Iris pigment epithelial cell (primary cell): ENCODE measurements at regions not wholly inside any gene's neighbourhood (a gene's known extent, or its start where the extent isn't known, plus 50 kb on each side); places are given as distances from the start of the nearest gene placed in this dataset.
A peak's percentile ranks its signal among the peaks of the same experiment; 100 is the strongest.
"Not testable (repeated sequence)": the region's sequence is repeated elsewhere in the genome, so short reads cannot be mapped to it uniquely, and the experiment has no call there.

ENCODE experiments used
- DNase-seq: peaks from one replicate; pipeline ENCODE4 v3.0.0-alpha.2; 2011; ENCODE audit warnings: low read depth

GRCh38 chr16:80008857-80009256, 408.3 kb upstream of the MAF start:
- no peak for DNase-seq

GRCh38 chr16:80007231-80007630, 406.7 kb upstream of the MAF start:
- DNase-seq, result peak; percentile 65

GRCh38 chr16:80006241-80007215, 406.0 kb upstream of the MAF start:
- DNase-seq, result peak; percentile 93

- DNase-seq, result no peak
These were observed 403.6 kb upstream of the MAF start for GRCh38 chr16:80004113-80004512.

GRCh38 chr16:80002261-80002660, 401.7 kb upstream of the MAF start:
- no peak for DNase-seq

- no peak for DNase-seq
These were observed 397.6 kb upstream of the MAF start for GRCh38 chr16:79998143-79998542.

GRCh38 chr16:79997257-79997656, 396.7 kb upstream of the MAF start:
- peak; percentile 32 for DNase-seq

GRCh38 chr16:79996321-79996720, 395.8 kb upstream of the MAF start:
- DNase-seq, result no peak

- no peak for DNase-seq
These were observed 394.8 kb upstream of the MAF start for GRCh38 chr16:79995315-79995714.

GRCh38 chr16:79994418-79994817, 393.9 kb upstream of the MAF start:
- no peak for DNase-seq

GRCh38 chr16:79993629-79994209, 393.2 kb upstream of the MAF start:
- no peak for DNase-seq

- DNase-seq, result no peak
These were observed 391.4 kb upstream of the MAF start for GRCh38 chr16:79991969-79992368.

GRCh38 chr16:79988721-79989220, 388.2 kb upstream of the MAF start:
- DNase-seq, result peak; percentile 43

GRCh38 chr16:79988089-79988488, 387.6 kb upstream of the MAF start:
- DNase-seq, result no peak

GRCh38 chr16:79986352-79986751, 385.8 kb upstream of the MAF start:
- DNase-seq, result no peak

GRCh38 chr16:79985606-79986005, 385.1 kb upstream of the MAF start:
- no peak for DNase-seq

- DNase-seq, result not testable (repeated sequence)
These were observed 383.6 kb upstream of the MAF start for GRCh38 chr16:79984149-79984548.

- DNase-seq, result no peak
These were observed 382.3 kb upstream of the MAF start for GRCh38 chr16:79982862-79983261.

- no peak for DNase-seq
These were observed 381.8 kb upstream of the MAF start for GRCh38 chr16:79982361-79982760.

GRCh38 chr16:79981814-79982213, 381.3 kb upstream of the MAF start:
- DNase-seq, result no peak

GRCh38 chr16:79980650-79981521, 380.3 kb upstream of the MAF start:
- no peak for DNase-seq
